K562 (cell line): ENCODE measurements at regions not wholly inside any gene's neighbourhood (a gene's known extent, or its start where the extent isn't known, plus 50 kb on each side); places are given as distances from the start of the nearest gene placed in this dataset.

ENCODE experiments used
- ATAC-seq: fragments of 200-7000 bp; cut with Tn5 transposase; 3 replicates; pipeline ENCODE4 v1.9.1; 2020; ENCODE audit warnings: moderate library complexity
- BruUV-seq: library from RNA; stranded (reverse); fragments of 400-500 nt; replicated peaks from 2 replicates; lab custom pipeline; 2021; lab: Mats Ljungman, UMichigan
- CTCF ChIA-PET: fragments of 300-600 bp; formaldehyde crosslinking; extraction: SDS; loops from one replicate; lab custom pipeline; 2021; ENCODE audit warnings: low intra/inter-chr PET ratio; lab: Yijun Ruan, JAX
- POLR2A ChIA-PET: fragments of 300-600, 350-650 bp; sonication (Branson Sonifier 250); formaldehyde crosslinking; extraction: SDS; loops from one replicate; lab custom pipeline; 2021; ENCODE audit warnings: antibody characterized with exemption, inconsistent platforms; lab: Yijun Ruan, JAX
- DNase-seq, 4 experiments: peaks; one replicate each; pipeline versions ENCODE4 v3.0.0 to v3.0.0-alpha.2; 2011 to 2018; ENCODE audit warnings: low spot score in 3 of 4, mixed read lengths in 3 of 4; ENCODE audit errors: extremely low read depth in 1 of 4
- FAIRE-seq: peaks from 2 replicates; lab custom pipeline; 2011; peaks lifted over from hg19 to GRCh38; lab: Jason Lieb, UNC
- H2AFZ ChIP-seq: 2 replicates; pipeline ENCODE4 v1.6.0; 2011; ENCODE audit warnings: low read depth, low read length, control low read depth, inconsistent platforms
- H3K27ac ChIP-seq: fragments of 200-600 bp; 3 replicates; pipeline ENCODE4 v1.8.0; 2011; ENCODE audit warnings: low read depth, mild to moderate bottlenecking, control low read depth, inconsistent platforms, low read length, moderate library complexity, mixed read lengths; ENCODE audit errors: extremely low read depth
- H3K27me3 ChIP-seq, 2 experiments: fragments of 300-600 bp in 1 of 2; 2 replicates in 1 of 2; 3 replicates in 1 of 2; pipeline versions ENCODE4 v1.6.0 to v1.8.0; 2011; ENCODE audit warnings: inconsistent platforms in 2 of 2, low read length in 2 of 2, mild to moderate bottlenecking in 1 of 2, mixed read lengths in 1 of 2, moderate library complexity in 1 of 2; ENCODE audit not compliant: control insufficient read depth in 2 of 2, insufficient read depth in 2 of 2
- H3K36me3 ChIP-seq: fragments of 300-600 bp; 3 replicates; pipeline ENCODE4 v1.8.0; 2011; ENCODE audit warnings: mild to moderate bottlenecking, low read length, inconsistent platforms; ENCODE audit not compliant: control insufficient read depth, insufficient read depth
- H3K4me1 ChIP-seq, 2 experiments: fragments of 200-600 bp in 1 of 2; replicated peaks in 1 of 2; 2 replicates in 1 of 2; 3 replicates in 1 of 2; pipeline versions ENCODE4 v1.5.1 to v1.8.0; 2011; ENCODE audit warnings: inconsistent platforms in 2 of 2, low read length in 2 of 2, mild to moderate bottlenecking in 1 of 2, mixed read lengths in 1 of 2, moderate library complexity in 1 of 2; ENCODE audit not compliant: control insufficient read depth in 2 of 2, insufficient read depth in 2 of 2
- H3K4me2 ChIP-seq: 2 replicates; pipeline ENCODE4 v1.6.1; 2011; ENCODE audit warnings: low read length, control low read depth, inconsistent platforms, mixed read lengths; ENCODE audit not compliant: insufficient read depth
- H3K4me3 ChIP-seq: fragments of 200-600 bp; sonication (generic), shearing (Covaris generic); 2 replicates; pipeline ENCODE4 v1.5.1; 2016; ENCODE audit warnings: control low read depth, inconsistent platforms
- H3K79me2 ChIP-seq: fragments of 200-600 bp; 3 replicates; pipeline ENCODE4 v1.8.0; 2011; ENCODE audit warnings: low read length, inconsistent platforms; ENCODE audit not compliant: control insufficient read depth, insufficient read depth
- H3K9ac ChIP-seq, 2 experiments: 2 replicates each; pipeline versions ENCODE4 v1.6.0 to v1.6.1; 2011; ENCODE audit warnings: low read depth in 2 of 2, low read length in 2 of 2, control low read depth in 1 of 2, inconsistent platforms in 1 of 2, mild to moderate bottlenecking in 1 of 2, mixed read lengths in 1 of 2; ENCODE audit not compliant: insufficient read depth in 1 of 2
- H3K9me1 ChIP-seq: one replicate; pipeline ENCODE4 v1.6.0; 2011; ENCODE audit warnings: inconsistent platforms, mild to moderate bottlenecking, low read length, moderate library complexity; ENCODE audit not compliant: control insufficient read depth, insufficient read depth
- H3K9me3 ChIP-seq: replicated peaks from 2 replicates; pipeline ENCODE4 v1.5.1; 2011; ENCODE audit warnings: low read depth, low read length, inconsistent platforms; ENCODE audit not compliant: control insufficient read depth, insufficient read depth
- H4K20me1 ChIP-seq: replicated peaks from 2 replicates; pipeline ENCODE4 v1.6.1; 2011; ENCODE audit warnings: low read length, inconsistent platforms, mixed read lengths; ENCODE audit not compliant: control insufficient read depth, insufficient read depth
- ARNT ChIP-seq, 2 experiments: fragments of 450-650 bp; IDR thresholded peaks; 2 replicates each; pipeline ENCODE4 v1.6.1; 2016; ENCODE audit warnings: mild to moderate bottlenecking in 1 of 2
- HDAC1 ChIP-seq, 2 experiments: fragments of 450-650 bp; IDR thresholded peaks; 2 replicates each; pipeline ENCODE4 v1.6.1; 2016 to 2017; ENCODE audit warnings: inconsistent platforms in 1 of 2, mild to moderate bottlenecking in 1 of 2, moderate library complexity in 1 of 2
- HDAC3 ChIP-seq: fragments of 450-650 bp; IDR thresholded peaks from 2 replicates; pipeline ENCODE4 v1.6.1; 2018; ENCODE audit warnings: borderline replicate concordance, mild to moderate bottlenecking, moderate library complexity; ENCODE audit not compliant: partially characterized antibody
- HINFP ChIP-seq: fragments of 450-650 bp; conservative IDR thresholded peaks from 2 replicates; pipeline ENCODE4 v1.6.1; 2016; ENCODE audit warnings: missing genetic modification characterization, low read depth, mild to moderate bottlenecking, control low read depth, missing compliant biosample characterization
- SAFB2 ChIP-seq: fragments of 200-400 bp; formaldehyde crosslinking; IDR thresholded peaks from 2 replicates; pipeline ENCODE4 v1.6.1; 2018; ENCODE audit warnings: borderline replicate concordance, low read length, low read depth, moderate library complexity; ENCODE audit not compliant: severe bottlenecking
- SMARCB1 ChIP-seq: IDR thresholded peaks from 2 replicates; pipeline ENCODE4 v1.6.1; 2011; ENCODE audit warnings: improper control_type of control experiment, low read depth; ENCODE audit not compliant: insufficient read length
- WGBS: fragments of 100-300 bp; shearing (Covaris generic); methylation state at CpG from one replicate; pipeline ENCODE4 v1.1.6; 2016; ENCODE audit warnings: low coverage, mixed read lengths; ENCODE audit not compliant: insufficient coverage; ENCODE audit errors: missing lambda C conversion rate; 5-methylcytosine and 5-hydroxymethylcytosine counted together
- in situ Hi-C: fragments of 300-500 bp; cut with MboI; formaldehyde crosslinking; loops from 4 replicates; pipeline ENCODE4 v1.15.0; 2018; ENCODE audit warnings: inconsistent platforms, mixed read lengths
- intact Hi-C: fragments of 100-400 bp; cut with micrococcal nuclease; formaldehyde crosslinking; loops from 2 replicates; pipeline ENCODE4 v1.14.2; 2022

- TF ChIP-seq SMARCB1 = no peak
- no peak for TF ChIP-seq HINFP (tag)
- TF ChIP-seq HDAC1 (IDR thresholded peaks at IDR 0.05) = no peak
Observed at GRCh38 chr18:41630232-41630886, 324.7 kb upstream of the PIK3C3 start (continued).

DNA sequence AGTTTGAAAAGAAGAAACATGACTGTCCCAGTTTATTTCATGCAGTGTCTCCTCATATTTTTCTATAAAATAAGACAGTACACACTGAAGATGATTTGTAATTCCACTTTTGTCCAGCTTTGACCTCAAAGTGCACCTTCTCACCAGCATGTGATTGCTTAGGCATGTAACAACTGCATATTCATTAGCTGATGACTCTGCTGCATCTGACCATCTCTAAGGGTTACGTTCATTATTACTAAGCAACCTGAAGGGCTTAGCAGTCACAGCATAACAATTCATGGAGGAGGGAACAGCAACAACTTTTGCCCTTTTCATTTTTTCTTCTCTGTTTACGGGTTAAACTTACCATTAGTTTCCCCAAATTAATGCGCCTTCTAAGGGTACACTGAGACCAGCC is 330.6 kb upstream of the PIK3C3 start:
- CTCF ChIA-PET = no interaction called here
- ATAC-seq = no peak
- Histone ChIP-seq H4K20me1 (no peaks in the 10 kb centered on the region), H3K4me1 (no peaks in the 10 kb centered on the region), H3K79me2 (no peaks in the 10 kb centered on the region), H3K27ac (no peak overlapping the region), H3K9ac (no peak overlapping the region), H3K36me3 (no peaks in the 10 kb centered on the region), H3K4me2 (no peak overlapping the region), H3K9me3 (0 out of 2 replicates have a peak, but pooled peaks cover 2% of the 10 kb centered on the region), H2AFZ (no peak overlapping the region), H3K4me3 (no peak overlapping the region), H3K27me3 (no peaks in the 10 kb centered on the region), H3K9me1 (no peaks in the 10 kb centered on the region)
- in situ Hi-C loops (no loop called here), intact Hi-C loops (no loop called here)
- 0% methylated on average over 3 of the region's 3 CpGs for WGBS
- no peak for TF ChIP-seq ARNT (IDR thresholded peaks at IDR 0.05)
- no peak for TF ChIP-seq SAFB2
- TF ChIP-seq HDAC3 = no peak
- POLR2A ChIA-PET = no interaction called here
- no TSS peak for BruUV-seq
- no peak for DNase-seq
- FAIRE-seq = no peak
